ENCODE measurements at regions not wholly inside any gene's neighbourhood (a gene's known extent, or its start where the extent isn't known, plus 50 kb on each side); places are given as distances from the start of the nearest gene placed in this dataset.

- DNase-seq = no peak
Observed at GRCh38 chr3:28907616-28908015, 373.3 kb upstream of the RBMS3 start.

DNA sequence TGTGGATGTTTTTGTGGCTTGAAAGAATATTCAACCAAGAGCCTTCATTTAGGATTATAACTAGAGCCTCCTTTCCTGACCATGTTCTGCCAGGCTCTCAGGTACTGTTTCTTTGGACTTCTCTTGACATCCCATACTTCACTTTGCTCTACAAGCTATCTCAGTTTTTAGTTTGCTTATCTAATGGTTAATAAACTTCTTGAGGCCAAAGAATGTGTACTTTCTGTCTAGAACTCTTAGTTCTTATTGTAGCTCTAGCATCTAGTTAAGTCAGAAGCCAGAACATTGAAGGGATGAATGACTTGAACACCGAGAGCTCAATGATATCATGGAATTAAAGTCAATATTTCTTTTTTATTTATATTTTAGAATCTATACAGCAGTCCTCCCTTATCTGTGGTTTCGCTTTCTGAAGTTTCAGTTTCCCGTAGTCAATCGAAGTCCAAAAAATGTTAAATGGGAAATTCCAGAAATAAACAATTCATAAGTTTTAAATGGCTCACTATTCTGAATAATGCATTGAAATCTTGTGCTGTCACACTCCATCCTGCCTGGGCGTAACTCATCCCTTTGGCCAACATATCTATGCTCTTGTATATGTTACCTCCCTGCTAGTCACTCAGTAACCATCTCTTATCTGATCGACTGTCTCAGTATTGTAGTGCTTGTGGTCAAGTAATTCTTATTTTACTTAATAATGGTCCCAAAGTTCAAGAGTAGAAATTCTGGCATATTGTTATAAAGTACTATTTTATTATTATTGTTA is 368.6 kb upstream of the RBMS3 start:
- no peak for DNase-seq

DNA sequence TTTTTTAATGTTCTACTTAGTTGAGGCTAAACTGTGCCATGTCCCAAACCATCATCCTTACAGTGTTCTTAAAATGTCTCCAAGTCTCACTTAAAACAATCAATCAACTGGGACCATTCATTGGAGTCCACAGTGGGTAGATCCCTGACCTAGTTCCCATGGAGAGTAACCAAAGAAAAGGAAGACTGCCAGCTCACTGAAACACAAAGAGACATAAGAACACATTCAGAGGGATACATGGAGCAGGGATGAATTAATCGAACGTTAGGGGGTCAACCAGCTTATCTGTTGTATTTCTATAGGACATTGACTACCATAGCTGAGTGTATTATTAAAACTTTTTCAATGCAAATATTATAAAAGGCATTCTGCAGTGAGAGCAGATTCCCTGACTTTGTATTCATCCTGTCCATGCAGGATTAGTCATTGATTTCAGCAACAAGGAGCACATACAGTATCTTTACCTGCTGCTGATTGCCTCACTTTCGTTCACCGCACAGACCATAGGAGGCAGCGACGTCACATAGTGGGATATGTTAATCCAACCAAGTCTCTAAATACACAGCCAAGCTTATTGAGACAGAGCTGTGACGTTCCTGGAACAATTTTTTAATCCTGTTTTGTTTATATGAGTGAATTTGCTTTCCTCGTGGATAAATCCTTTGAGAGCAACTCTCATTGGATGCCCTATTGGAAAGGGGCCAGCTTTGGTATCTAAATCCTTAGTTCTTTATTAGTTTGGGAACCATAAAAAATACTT is 364.9 kb upstream of the RBMS3 start:
- no peak for DNase-seq

DNA sequence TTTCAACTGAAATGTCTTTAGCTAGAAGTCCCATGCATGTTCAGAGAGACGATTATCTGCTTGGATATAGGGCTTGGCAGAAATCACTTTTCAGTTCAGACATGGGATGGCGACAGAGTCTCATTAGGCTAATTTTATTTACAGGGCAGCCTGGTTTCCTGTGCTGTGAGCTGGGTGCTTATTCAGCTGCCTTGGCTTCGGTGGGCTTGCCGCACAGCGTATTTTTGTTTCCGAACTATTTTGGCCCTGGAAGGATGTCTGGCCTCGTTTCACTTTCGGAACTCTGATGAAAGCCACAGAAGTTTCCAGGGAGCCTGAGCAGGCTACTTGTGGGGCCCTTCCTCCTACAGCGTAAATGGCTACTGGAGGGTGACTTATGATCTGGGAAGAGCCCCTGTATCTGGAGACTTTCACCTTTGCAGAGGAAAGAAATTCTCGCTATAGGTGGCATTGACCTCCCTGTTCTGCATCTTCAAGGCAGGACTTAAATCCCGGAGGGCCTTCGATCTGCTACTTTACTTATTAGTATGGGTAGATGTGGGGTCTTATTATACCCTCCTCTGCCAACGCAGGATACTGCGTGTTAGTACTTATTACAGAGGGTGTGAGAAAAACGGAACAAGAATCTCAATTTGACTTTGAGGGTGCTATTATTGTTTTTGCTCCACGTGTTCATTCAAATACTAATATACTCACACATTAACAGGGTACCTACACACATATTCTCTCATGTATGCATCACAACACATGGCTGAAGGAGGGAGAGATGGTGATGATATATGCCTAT is 364.0 kb upstream of the RBMS3 start:
- no peak for DNase-seq

DNA sequence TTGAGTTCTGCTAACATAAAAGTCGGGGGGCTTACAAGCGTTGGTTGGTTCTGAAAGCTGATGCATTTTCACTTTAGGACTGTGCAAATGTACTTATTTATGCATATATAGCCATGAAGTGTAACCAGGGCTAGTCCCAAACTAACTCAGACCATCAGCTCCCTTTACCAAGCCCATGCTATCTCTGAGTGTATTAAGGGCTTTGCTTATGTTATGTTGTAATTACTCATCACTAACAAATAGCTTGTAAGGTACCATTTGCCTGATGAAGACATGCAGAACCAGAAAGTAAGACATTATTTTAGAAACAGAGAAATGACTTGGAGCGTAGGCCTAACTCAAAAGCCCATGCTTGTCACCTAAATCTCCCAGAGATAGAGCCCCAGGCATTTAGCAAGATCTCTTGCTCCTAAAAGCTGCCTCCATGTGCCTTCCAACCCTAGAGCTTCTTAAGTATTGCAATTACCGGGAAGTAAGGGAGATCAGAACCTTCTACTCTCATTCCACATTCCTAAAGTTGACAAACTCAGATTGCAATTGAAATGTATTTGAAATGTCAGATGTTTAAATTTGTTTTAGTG is 362.9 kb upstream of the RBMS3 start:
- DNase-seq = no peak

DNA sequence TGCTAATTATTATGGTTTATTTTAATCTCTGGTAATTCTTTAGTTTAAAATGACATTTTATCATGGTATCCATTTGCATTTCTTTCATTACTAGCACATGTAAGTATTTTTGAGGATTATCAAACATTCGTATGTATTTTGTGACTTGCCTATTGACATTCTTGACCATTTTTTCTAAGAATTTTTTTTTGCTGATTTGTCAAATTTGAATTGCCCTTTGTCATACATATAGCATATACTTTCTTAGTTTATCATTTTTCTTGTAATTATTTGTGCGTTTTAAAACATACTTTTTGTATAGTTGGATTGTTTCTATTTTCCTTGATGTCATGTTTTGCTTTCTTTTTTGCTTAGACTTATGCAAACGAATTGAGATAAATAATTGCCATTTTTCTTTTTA is 358.5 kb upstream of the RBMS3 start:
- no peak for DNase-seq

- DNase-seq = no peak
Observed at GRCh38 chr3:28923994-28924393, 356.9 kb upstream of the RBMS3 start.

- no peak for DNase-seq
Observed at GRCh38 chr3:28924744-28925360, 356.0 kb upstream of the RBMS3 start.

DNA sequence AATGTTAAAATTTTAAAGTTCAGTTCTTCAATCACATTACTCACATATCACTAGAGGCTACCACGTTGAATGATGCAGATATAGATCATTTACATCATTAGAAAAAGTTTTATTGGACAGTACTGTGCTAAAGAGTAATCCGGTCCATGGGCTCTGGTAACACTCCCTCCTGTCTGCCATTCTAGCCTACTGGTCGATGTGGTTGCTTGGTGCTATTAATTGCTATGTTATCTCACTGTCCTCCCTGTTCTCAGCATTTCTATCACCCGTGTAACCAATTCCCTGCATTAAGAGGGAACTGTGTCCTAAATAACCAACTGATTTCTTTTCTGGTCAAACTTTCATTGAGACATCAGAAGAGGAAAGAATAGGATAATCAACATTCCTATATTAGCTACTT is 347.5 kb upstream of the RBMS3 start:
- no peak for DNase-seq

DNA sequence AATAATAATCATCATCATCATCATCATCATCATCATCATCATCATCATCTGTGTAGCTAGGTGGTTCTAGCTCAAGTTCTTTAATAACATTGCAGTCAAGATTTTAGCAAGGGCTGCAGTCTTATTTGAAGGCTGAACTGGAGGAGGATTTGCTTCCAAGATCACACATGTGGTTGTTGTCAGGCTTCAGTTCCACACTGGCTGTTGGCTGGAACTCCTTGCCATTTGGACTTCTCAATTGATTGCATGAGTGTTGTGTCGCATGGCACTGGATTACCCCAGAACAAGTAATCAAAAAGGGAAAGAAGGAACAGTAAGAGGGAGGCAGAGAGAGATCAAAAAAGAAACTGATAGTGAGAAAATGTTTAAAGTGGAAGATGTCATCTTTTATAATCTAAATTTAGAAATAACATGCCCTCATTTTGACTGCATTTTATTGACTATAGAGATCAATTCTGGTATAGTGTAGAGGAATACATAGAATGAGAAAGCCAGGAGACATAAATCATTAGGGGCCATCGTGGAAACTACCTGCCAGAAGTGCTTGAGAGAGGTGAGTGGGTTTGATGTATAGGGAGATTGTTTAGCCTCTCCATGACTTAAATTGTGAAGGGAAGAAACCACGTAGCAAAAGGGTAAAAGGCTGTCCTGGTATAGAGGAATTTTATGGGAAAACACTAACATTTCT is 346.6 kb upstream of the RBMS3 start:
- DNase-seq = no peak

- no peak for DNase-seq
Observed at GRCh38 chr3:28935146-28935545, 345.7 kb upstream of the RBMS3 start.

GRCh38 chr3:28936154-28936553 is 344.7 kb upstream of the RBMS3 start:
- DNase-seq = no peak

GRCh38 chr3:28940530-28940929 is 340.3 kb upstream of the RBMS3 start:
- DNase-seq = no peak

DNA sequence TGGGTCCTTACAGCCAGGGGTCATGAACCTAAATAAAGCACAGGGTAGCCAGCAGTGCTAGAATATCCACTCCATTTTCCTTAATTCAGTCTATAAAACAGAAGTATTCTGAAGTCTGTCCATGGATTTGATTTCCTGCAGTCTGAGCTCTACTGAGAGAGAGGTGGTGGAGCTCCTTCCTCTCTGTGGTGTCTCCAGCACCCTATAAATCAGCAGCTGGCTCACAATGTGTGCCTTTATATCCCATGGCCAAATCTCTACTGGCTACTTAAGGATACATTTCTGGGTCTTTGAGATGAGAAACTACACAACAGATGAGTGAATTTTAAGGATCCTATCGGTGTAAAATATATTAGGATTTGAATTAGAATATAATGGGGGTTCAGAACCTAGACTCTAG is 339.9 kb upstream of the RBMS3 start:
- DNase-seq = no peak

DNA sequence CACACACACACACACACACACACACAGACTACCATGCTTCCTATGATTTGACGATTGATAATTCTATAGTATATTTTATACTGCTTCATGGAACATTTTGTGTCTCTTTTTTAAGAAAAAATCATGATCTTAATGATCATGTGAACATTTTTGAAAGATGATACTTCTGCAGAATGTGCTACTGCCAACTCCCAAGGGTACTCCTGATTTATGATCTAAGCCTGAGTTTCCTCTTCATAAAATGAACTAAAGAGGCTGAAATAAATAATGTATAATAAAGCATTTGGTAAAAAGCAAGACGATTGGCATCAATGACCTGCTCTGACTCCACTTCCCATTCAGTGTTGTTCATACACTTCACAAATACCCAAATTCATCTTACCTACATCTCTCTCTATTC is 333.8 kb upstream of the RBMS3 start:
- DNase-seq = no peak

GRCh38 chr3:28947751-28948150 is 333.1 kb upstream of the RBMS3 start:
- no peak for DNase-seq

- no peak for DNase-seq
Observed at GRCh38 chr3:28948685-28949084, 332.2 kb upstream of the RBMS3 start.

DNA sequence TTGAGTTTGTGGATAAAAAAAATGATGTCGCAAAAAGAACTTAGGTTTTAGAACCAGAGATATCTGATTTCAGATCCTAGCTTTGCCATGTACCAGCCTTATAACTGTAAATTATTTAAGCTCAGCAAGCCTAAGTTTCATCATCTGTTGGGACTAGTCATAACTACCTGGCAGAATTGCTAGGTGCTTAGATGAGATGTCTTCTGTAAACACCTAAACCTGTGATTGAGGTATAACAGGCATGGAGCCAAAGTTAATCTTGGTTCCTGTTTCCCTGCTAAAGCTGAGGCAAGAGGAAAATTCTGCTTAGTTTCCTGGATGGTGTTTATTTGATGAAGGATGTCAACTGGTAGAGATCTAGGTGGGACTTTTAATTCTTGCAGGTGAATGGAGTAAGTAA is 331.3 kb upstream of the RBMS3 start:
- DNase-seq = no peak

- no peak for DNase-seq
Observed at GRCh38 chr3:28950614-28951013, 330.3 kb upstream of the RBMS3 start.

DNA sequence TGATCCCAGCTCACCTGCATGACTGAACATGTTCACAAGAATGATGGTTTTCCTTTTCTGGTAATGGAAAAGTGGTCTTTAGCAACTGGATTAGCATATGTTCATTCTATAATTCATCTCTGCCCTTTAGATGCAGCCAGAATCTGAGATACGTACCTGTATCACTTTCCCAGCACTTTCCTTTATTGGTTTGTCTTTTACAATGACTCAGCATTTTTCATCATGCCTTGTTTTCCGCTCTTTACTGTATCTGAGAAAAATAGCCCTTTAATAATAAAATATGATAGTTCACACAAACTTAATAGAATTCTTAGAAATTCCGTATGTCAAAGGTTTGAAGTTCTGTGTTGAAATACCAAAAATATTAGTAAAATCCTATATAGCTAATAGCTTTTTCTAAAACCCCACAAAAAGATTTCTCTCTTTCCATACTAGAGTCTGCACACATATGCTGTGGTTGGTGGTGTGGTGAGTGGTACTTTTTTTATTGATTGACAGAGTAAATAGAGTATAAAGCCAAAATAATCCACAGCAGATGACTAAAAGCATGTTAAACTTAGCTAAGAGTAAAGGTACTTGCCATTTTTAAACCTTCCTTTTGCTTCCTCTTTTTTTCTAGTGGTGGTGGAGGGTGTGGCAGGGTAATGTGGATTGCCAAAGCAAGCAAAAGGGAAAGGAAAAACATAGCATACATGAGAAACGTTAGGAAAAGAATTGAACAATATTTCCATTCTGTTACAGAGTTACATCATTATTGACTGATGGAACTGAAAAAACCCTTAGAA is 328.9 kb upstream of the RBMS3 start:
- DNase-seq = no peak

DNA sequence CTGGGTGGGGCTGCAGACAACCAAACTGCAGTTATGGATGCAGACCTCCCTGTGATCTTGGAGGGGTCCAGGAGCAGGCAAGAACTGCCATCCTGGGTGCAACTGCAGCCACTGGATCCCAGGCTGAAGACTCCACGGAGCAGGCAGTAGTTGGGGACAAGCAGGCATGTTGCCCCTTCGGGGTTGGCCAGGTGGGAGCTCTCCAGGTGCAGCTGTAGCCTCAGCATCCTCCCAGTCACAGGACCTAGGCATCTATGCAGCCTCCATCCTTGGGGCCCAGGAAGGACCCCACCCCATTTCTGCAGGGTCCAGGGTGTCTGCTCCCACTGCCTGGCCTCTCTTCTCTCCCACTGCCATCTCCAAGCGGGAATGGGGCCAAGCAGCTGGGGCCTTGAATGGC is 322.2 kb upstream of the RBMS3 start:
- DNase-seq = no peak

DNA sequence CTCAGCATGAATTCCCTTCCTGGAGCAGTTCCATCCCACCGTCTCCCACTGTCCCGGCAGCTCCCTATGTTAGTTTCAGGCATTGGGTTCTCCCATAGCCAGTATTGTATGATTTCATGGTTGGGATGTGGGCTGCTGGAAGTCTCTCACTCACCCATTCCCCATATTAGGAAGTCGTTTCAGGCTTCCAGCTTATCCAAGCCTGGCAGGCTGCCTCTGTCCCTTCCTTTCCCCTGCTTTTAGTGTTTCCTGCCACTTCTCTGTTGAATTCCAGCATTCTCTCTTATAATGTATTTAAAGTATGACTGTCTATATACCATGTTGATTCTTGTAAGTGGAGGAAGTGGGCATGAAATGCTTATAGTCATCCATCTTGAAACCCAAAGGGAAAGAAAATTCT is 309.7 kb upstream of the RBMS3 start:
- DNase-seq = no peak
